Keratinocyte (primary cell): ENCODE measurements at regions not wholly inside any gene's neighbourhood (a gene's known extent, or its start where the extent isn't known, plus 50 kb on each side); places are given as distances from the start of the nearest gene placed in this dataset.
"Not testable (repeated sequence)": the region's sequence is repeated elsewhere in the genome, so short reads cannot be mapped to it uniquely, and the experiment has no call there.

Source experiments
- EZH2 ChIP-seq: IDR thresholded peaks from one replicate; pipeline ENCODE4 v1.6.1; 2012; ENCODE audit warnings: inconsistent platforms, mild to moderate bottlenecking, low read length, moderate library complexity
- TF ChIP-seq, protein P1 (sequence below), 3 experiments: IDR thresholded peaks in 1 of 3; conservative IDR thresholded peaks in 1 of 3; optimal IDR thresholded peaks in 1 of 3; 2 replicates in 2 of 3; 3 replicates in 1 of 3; pipeline versions ENCODE3 to v1.5.1; 2011; ENCODE audit warnings: low read length in 3 of 3, mild to moderate bottlenecking in 3 of 3, moderate library complexity in 2 of 3, control low read depth in 1 of 3, inconsistent platforms in 1 of 3; ENCODE audit not compliant: insufficient read depth in 2 of 3; ENCODE audit errors: extremely low read depth in 1 of 3

DNA sequence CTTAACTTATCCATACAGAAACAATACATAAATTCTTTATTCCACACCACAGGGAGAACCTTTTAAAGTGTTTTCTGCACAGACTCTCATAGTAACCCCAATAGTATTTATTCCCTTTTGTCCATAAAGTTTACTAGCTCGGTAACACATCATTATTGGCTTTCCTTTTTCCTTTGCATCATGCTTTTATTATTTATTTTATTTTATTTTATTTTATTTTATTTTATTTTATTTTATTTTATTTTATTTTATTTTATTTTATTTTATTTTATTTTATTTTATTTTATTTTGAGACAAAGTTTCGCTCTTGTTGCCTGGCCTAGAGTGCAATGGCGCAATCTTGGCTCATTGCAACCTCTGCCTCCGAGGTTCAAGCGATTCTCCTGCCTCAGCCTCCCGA is 655.4 kb downstream of the VGLL3 start:
- TF ChIP-seq, protein P1, sequence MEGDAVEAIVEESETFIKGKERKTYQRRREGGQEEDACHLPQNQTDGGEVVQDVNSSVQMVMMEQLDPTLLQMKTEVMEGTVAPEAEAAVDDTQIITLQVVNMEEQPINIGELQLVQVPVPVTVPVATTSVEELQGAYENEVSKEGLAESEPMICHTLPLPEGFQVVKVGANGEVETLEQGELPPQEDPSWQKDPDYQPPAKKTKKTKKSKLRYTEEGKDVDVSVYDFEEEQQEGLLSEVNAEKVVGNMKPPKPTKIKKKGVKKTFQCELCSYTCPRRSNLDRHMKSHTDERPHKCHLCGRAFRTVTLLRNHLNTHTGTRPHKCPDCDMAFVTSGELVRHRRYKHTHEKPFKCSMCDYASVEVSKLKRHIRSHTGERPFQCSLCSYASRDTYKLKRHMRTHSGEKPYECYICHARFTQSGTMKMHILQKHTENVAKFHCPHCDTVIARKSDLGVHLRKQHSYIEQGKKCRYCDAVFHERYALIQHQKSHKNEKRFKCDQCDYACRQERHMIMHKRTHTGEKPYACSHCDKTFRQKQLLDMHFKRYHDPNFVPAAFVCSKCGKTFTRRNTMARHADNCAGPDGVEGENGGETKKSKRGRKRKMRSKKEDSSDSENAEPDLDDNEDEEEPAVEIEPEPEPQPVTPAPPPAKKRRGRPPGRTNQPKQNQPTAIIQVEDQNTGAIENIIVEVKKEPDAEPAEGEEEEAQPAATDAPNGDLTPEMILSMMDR (optimal IDR thresholded peaks at IDR 0.05 in 1 of 3, IDR thresholded peaks at IDR 0.05 in 1 of 3, conservative IDR thresholded peaks at IDR 0.05 in 1 of 3; ENCODE audit: extremely low read depth in 1 of 3, insufficient read depth in 2 of 3, low read length in 3 of 3): not testable (repeated sequence)
- not testable (repeated sequence) for TF ChIP-seq EZH2
